ENCODE measurements at regions not wholly inside any gene's neighbourhood (a gene's known extent, or its start where the extent isn't known, plus 50 kb on each side); places are given as distances from the start of the nearest gene placed in this dataset.

DNA sequence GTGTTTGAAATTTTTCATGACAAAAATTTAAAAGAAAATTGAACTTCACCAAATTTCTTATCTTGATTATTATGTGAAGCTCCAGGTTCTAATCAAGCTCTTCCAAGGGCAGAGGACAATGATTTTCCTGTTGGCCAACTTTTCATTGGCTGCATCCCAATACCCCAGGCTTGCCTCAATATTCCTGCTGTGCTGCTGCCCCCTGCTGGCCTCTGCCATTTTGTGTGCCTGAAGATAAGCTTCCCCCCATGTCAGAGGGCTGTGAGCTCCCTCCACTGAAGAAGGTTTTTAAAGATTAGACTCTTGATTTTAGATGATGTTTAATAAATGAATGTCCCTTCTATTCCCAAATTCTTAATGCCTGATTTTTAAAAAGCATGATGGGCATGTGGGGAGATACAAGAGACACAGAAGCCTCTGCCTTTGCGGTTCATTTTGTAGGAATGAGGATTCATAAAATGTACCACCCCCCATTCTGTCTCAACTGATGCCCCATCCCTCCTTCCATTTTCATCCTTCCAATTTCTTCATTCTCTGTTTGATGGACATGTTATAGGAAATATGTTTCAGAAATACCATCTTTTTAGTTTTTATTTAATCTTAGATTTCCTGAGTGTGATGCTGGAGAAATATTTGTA, 76.7 kb upstream of the RGS6 start:
- DNase-seq = peak; percentile 60

DNA sequence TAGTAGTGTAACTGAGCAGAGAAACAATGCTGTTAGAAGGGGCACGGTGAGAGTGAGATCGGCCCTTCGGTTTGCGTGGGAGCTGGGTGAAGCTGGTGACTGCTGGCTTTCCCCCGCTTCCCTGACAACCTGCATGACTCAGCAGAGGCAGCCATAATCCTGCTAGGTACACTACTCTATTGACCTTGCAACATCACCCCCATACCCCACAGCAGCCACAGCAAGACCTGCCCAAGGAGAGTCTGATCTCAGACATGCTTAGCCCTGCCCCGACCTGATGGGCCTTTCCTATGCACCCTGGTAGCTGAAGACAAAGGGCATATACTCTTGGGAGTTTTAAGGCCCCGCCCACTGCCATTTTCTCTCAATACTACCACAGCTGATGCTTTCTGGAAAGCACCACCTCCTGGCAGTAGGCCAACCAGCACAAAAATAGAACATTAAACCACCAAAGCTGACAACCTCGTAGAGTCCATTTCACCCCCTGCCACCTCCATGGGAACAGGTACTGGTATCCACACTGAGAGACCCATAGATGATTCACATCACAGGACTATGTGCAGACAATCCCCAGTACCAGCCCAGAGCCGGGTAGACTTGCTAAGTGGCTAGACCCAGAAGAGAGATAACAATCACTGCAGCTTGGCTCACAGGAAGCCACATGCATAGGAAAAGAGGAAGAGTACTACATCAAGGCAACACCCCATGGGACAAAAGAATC, 75.9 kb upstream of the RGS6 start:
- no peak for DNase-seq

DNA sequence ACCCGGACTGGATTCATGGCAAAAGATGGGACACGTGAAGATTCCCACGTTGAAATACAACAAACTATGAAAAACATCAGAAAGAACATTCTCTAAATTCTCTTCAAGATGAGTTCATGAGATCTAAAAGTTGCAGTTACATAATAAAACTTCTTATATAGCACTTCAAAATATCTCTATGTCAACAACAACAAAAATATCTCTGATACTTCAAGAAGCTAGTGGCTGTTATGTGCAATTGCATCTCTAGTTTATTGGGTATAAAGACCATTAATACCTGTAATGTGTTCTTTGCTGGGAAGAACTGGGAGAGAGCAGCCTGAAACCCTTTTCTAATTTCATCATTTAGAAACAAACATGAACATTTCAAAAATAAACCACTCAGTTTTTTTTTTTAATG, 69.2 kb upstream of the RGS6 start:
- DNase-seq = no peak

DNA sequence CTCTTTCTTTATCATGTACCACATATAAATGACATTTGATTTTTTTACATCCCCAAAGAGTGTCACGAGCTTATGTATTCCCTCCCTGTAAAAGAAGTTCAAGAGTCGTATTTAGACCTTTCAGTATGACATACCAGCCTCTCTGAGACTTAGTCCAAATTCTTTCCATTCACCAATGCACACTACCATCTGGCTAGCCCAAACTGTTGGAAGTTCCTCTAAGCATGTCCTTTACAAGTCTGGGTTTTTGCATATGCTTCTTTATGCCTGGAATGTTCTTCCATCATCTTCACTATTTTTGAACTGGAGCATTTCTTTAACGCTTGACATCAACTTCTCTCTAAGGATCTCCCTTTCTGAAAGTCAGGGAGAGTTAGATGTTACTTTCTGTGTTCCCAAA, 68.5 kb upstream of the RGS6 start:
- no peak for DNase-seq
